ENCODE measurements at regions not wholly inside any gene's neighbourhood (a gene's known extent, or its start where the extent isn't known, plus 50 kb on each side); places are given as distances from the start of the nearest gene placed in this dataset.

DNA sequence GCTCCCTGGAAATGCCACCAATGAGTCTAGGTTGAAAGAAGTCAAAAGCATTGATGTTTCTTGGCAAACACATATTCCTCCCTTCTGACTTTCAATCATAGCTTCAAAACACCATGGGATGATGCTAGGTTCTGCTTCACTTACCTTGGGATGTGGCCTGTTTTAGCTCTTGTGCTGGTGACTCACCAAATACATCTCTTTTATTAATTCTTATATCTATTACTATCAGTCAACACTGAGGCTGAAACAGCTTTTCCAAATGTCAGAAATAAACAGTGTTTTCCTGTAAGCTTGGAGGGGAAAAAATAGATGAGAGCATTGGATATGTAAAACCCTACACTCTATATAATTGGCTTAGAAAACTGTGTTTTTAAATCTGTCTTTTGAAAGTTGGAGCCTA lies 245.4 kb upstream of the NREP start:
- no peaks in the 10 kb centered on the region for H3K9me3 ChIP-seq (replicated peaks; ENCODE audit: control insufficient read depth, insufficient read depth, low read length)
- BruUV-seq (replicated peaks): no TSS peak
- no peak overlapping the region for H3K27ac ChIP-seq (ENCODE audit: insufficient read depth, low read depth, low read length)
- dilution Hi-C loops (cut with MboI; ENCODE audit: extremely low pct_ligation_motif_present, low sequenced_read_pairs): no loop called here
- intact Hi-C loops (cut with micrococcal nuclease): no loop called here
- TF ChIP-seq, protein P1, sequence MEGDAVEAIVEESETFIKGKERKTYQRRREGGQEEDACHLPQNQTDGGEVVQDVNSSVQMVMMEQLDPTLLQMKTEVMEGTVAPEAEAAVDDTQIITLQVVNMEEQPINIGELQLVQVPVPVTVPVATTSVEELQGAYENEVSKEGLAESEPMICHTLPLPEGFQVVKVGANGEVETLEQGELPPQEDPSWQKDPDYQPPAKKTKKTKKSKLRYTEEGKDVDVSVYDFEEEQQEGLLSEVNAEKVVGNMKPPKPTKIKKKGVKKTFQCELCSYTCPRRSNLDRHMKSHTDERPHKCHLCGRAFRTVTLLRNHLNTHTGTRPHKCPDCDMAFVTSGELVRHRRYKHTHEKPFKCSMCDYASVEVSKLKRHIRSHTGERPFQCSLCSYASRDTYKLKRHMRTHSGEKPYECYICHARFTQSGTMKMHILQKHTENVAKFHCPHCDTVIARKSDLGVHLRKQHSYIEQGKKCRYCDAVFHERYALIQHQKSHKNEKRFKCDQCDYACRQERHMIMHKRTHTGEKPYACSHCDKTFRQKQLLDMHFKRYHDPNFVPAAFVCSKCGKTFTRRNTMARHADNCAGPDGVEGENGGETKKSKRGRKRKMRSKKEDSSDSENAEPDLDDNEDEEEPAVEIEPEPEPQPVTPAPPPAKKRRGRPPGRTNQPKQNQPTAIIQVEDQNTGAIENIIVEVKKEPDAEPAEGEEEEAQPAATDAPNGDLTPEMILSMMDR (IDR thresholded peaks at IDR 0.05; ENCODE audit: extremely low read depth in 1 of 2, insufficient read depth in 1 of 2, low read depth in 1 of 2, low read length in 2 of 2): no peak
- TF ChIP-seq POLR2AphosphoS5 (IDR thresholded peaks at IDR 0.05; ENCODE audit: insufficient read depth, low read depth, low read length): no peak
- no peak for TF ChIP-seq JUN (IDR thresholded peaks at IDR 0.05; ENCODE audit: borderline replicate concordance, insufficient read depth, insufficient read length, low read depth)
- TF ChIP-seq POLR2A (IDR thresholded peaks at IDR 0.05; ENCODE audit: low read depth, low read length): no peak
- TF ChIP-seq EZH2 (IDR thresholded peaks at IDR 0.05; ENCODE audit: borderline replicate concordance, low read depth, low read length, severe bottlenecking): no peak
- TF ChIP-seq, protein P2, sequence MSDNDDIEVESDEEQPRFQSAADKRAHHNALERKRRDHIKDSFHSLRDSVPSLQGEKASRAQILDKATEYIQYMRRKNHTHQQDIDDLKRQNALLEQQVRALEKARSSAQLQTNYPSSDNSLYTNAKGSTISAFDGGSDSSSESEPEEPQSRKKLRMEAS (IDR thresholded peaks at IDR 0.05; ENCODE audit: insufficient read depth, insufficient read length): no peak
- TF ChIP-seq FOS (IDR thresholded peaks at IDR 0.05; ENCODE audit: borderline replicate concordance, insufficient read depth, low read length): no peak
- no peak for TF ChIP-seq MYC (IDR thresholded peaks at IDR 0.05; ENCODE audit: low read depth, low read length)
- no peak for TF ChIP-seq GATA2 (IDR thresholded peaks at IDR 0.05; ENCODE audit: insufficient read depth, insufficient read length, low read depth, low read length)
- H3K9me1 ChIP-seq (replicated peaks; ENCODE audit: control insufficient read depth, extremely low read depth, insufficient read depth, low read length): no peaks in the 10 kb centered on the region
- no peak overlapping the region for H3K4me3 ChIP-seq (replicated peaks in 1 of 3; ENCODE audit: insufficient read depth in 1 of 3, low read depth in 1 of 3, low read length in 3 of 3)
- ChIA-PET CTCF (no interaction called here), POLR2A (no interaction called here)
- H3K36me3 ChIP-seq (ENCODE audit: control insufficient read depth in 2 of 2, extremely low read depth in 1 of 2, insufficient read depth in 2 of 2, low read length in 2 of 2): no peaks in the 10 kb centered on the region
- H3K79me2 ChIP-seq (ENCODE audit: control insufficient read depth, insufficient read depth, low read length): no peaks in the 10 kb centered on the region
- H3K4me2 ChIP-seq (ENCODE audit: insufficient read depth, low read length): no peak overlapping the region
- no peak for DNase-seq (ENCODE audit: low read depth, low spot score)
- H3K4me1 ChIP-seq (ENCODE audit: control insufficient read depth, extremely low read depth, insufficient read depth, low read length): peaks cover 7% of the 10 kb centered on the region
- no peaks in the 10 kb centered on the region for H3K27me3 ChIP-seq (ENCODE audit: control insufficient read depth in 2 of 2, insufficient read depth in 2 of 2, low read length in 2 of 2)
- H3K9ac ChIP-seq (replicated peaks; ENCODE audit: extremely low read depth, insufficient read depth, low read length): no peak overlapping the region
- no peaks in the 10 kb centered on the region for H4K20me1 ChIP-seq (replicated peaks; ENCODE audit: control insufficient read depth, extremely low read depth, insufficient read depth, low read length)
- no peak for FAIRE-seq
- H2AFZ ChIP-seq (ENCODE audit: low read depth, low read length): no peak overlapping the region
